HAP-1 (cell line): ENCODE measurements at regions not wholly inside any gene's neighbourhood (a gene's known extent, or its start where the extent isn't known, plus 50 kb on each side); places are given as distances from the start of the nearest gene placed in this dataset.

ENCODE experiments used
- DNase-seq, 2 experiments: peaks; one replicate each; pipeline ENCODE4 v3.0.0-alpha.2; 2016 to 2020; ENCODE audit warnings: low spot score in 2 of 2
- H3K27me3 ChIP-seq: fragments of 250-450 bp; sonication (Bioruptor Pico); 2 replicates; pipeline ENCODE4 v1.5.1; 2020; ENCODE audit warnings: low read depth, mild to moderate bottlenecking, moderate library complexity
- H3K36me3 ChIP-seq: fragments of 250-450 bp; sonication (Bioruptor Pico); replicated peaks from 2 replicates; pipeline ENCODE4 v1.5.1; 2020; ENCODE audit warnings: mild to moderate bottlenecking
- H3K4me1 ChIP-seq: fragments of 250-450 bp; sonication (Bioruptor Pico); 2 replicates; pipeline ENCODE4 v1.5.1; 2020; ENCODE audit warnings: mild to moderate bottlenecking
- H3K4me3 ChIP-seq: fragments of 250-450 bp; sonication (Bioruptor Pico); 2 replicates; pipeline ENCODE4 v1.5.1; 2020; ENCODE audit warnings: mild to moderate bottlenecking, moderate library complexity
- H3K9me3 ChIP-seq: fragments of 250-450 bp; sonication (Bioruptor Pico); 2 replicates; pipeline ENCODE4 v1.5.1; 2020; ENCODE audit warnings: mild to moderate bottlenecking, moderate library complexity
- in situ Hi-C: fragments of 300-500 bp; cut with MboI; formaldehyde crosslinking; loops from 3 replicates; pipeline ENCODE4 v1.14.3; 2020; ENCODE audit warnings: low sequenced_read_pairs, inconsistent platforms, mixed read lengths

- H3K27me3 ChIP-seq, result no peaks in the 10 kb centered on the region
- in situ Hi-C loops, result no loop called here
- no peak overlapping the region for H3K4me3 ChIP-seq
- H3K9me3 ChIP-seq, result no peaks in the 10 kb centered on the region
- no peaks in the 10 kb centered on the region for H3K36me3 ChIP-seq
- peaks cover 4% of the 10 kb centered on the region; the same call in 1 of the 2 replicates for H3K4me1 ChIP-seq
- no peak for DNase-seq
These were observed 68.3 kb upstream of the SHISA3 start for GRCh38 chr4:42328978-42329377.

- Histone ChIP-seq H3K4me3 (no peak overlapping the region), H3K27me3 (no peaks in the 10 kb centered on the region), H3K4me1 (peaks cover 4% of the 10 kb centered on the region; the same call in 1 of the 2 replicates), H3K9me3 (no peaks in the 10 kb centered on the region), H3K36me3 (no peaks in the 10 kb centered on the region)
- no peak for DNase-seq
- in situ Hi-C loops, result no loop called here
These were observed 67.9 kb upstream of the SHISA3 start for GRCh38 chr4:42329421-42329820.

DNA sequence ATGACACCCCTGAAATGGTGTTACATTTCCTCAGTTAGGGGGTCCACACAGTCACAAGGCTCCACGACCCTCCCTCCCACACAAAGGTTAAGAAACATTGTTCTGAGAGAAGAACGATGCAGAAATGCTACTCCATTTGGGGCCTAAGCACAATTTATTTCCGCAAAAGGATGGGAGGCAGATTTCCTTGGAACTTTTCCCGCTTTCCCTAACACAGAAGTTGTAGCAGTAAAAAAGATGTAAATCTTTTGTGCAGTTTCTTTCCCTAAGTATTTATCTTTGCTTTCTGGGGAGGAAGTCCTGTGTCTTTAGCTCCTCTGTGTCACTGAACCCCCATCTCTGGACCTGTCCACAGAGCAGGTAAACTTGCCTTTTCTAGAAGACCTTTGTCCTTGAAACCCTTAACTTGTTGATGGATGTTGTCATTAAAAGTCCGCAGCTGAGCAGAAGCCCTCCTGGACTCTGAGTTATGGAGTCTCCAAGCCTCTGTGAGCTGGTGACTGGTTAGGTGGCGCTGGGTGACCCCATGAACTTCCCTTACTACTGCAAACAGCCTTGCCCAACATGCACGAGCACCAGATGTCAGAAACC, 67.2 kb upstream of the SHISA3 start:
- in situ Hi-C loops, result no loop called here
- Histone ChIP-seq H3K4me1 (peaks cover 4% of the 10 kb centered on the region; the same call in 1 of the 2 replicates), H3K4me3 (no peak overlapping the region), H3K27me3 (no peaks in the 10 kb centered on the region), H3K36me3 (no peaks in the 10 kb centered on the region), H3K9me3 (no peaks in the 10 kb centered on the region)
- DNase-seq, result no peak

DNA sequence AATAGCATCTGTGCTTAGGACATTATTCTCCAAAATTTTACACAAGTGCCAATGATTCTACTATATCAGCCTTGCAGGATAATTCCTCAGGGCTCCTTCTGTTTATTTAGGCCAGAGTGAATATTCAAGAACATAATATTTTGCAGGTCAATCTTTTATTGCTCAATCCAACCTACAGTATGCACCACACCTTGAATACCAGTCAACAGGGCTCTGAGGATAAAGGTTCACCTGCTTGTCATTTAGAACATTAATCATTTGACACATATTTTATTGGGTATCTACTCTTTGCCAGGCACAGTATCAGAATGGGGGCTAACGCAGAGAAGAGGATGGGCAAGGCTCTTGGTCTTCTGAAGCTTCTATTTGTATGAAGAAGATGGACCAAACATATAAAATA, 66.2 kb upstream of the SHISA3 start:
- H3K4me1 ChIP-seq, result peaks cover 4% of the 10 kb centered on the region; the same call in 1 of the 2 replicates
- DNase-seq, result no peak
- H3K36me3 ChIP-seq, result no peaks in the 10 kb centered on the region
- no peak overlapping the region for H3K4me3 ChIP-seq
- no peaks in the 10 kb centered on the region for H3K9me3 ChIP-seq
- in situ Hi-C loops, result no loop called here
- H3K27me3 ChIP-seq, result no peaks in the 10 kb centered on the region

GRCh38 chr4:42331914-42332368, 65.3 kb upstream of the SHISA3 start:
- in situ Hi-C loops, result no loop called here
- H3K4me3 ChIP-seq, result no peak overlapping the region
- H3K4me1 ChIP-seq, result peaks cover 4% of the 10 kb centered on the region; the same call in 1 of the 2 replicates
- DNase-seq, result no peak
- no peaks in the 10 kb centered on the region for H3K27me3 ChIP-seq
- no peaks in the 10 kb centered on the region for H3K9me3 ChIP-seq
- no peaks in the 10 kb centered on the region for H3K36me3 ChIP-seq

DNA sequence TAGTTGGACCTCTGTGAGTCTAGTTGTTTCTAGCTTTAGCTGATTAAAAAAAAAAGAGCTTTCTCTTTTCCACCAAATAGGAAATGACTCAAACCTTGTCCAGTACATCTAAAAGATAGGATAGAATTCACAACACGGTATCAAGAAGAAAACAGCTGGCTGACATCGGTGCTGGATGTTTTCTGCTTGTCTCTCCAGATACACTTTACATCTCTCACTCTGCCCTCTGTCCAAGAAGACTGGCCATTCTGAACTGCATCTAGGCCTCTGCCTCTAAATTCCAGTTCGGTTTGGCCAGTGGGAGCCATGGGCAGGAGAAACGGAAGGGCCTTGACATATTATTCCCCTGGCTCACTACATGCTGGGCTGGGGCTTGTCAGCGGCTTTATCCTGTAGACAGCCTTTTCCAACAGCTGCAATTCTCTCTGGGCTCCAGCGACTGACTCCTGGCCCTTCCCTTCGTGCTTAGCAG, 57.3 kb upstream of the SHISA3 start:
- in situ Hi-C loops, result no loop called here

GRCh38 chr4:42341518-42342026, 55.7 kb upstream of the SHISA3 start:
- H3K4me3 ChIP-seq, result no peak overlapping the region
- H3K9me3 ChIP-seq, result no peaks in the 10 kb centered on the region
- H3K4me1 ChIP-seq, result no peaks in the 10 kb centered on the region
- in situ Hi-C loops, result no loop called here
- H3K36me3 ChIP-seq, result no peaks in the 10 kb centered on the region
- DNase-seq, result no peak
- H3K27me3 ChIP-seq, result no peaks in the 10 kb centered on the region

More for the DNA sequence above, 57.3 kb upstream of the SHISA3 start:
- H3K9me3 ChIP-seq, result no peaks in the 10 kb centered on the region
- H3K27me3 ChIP-seq, result no peaks in the 10 kb centered on the region
- no peak overlapping the region for H3K4me3 ChIP-seq
- DNase-seq, result no peak
- no peaks in the 10 kb centered on the region for H3K36me3 ChIP-seq
- no peaks in the 10 kb centered on the region for H3K4me1 ChIP-seq

- no peaks in the 10 kb centered on the region for H3K9me3 ChIP-seq
- H3K4me1 ChIP-seq, result no peaks in the 10 kb centered on the region
- no peak for DNase-seq
- no peaks in the 10 kb centered on the region for H3K36me3 ChIP-seq
- no peak overlapping the region for H3K4me3 ChIP-seq
- in situ Hi-C loops, result no loop called here
- no peaks in the 10 kb centered on the region for H3K27me3 ChIP-seq
These were observed 54.8 kb upstream of the SHISA3 start for GRCh38 chr4:42342459-42342858.

GRCh38 chr4:42344309-42344708, 53.0 kb upstream of the SHISA3 start:
- no peaks in the 10 kb centered on the region for H3K4me1 ChIP-seq
- no peak overlapping the region for H3K4me3 ChIP-seq
- in situ Hi-C loops, result no loop called here
- H3K27me3 ChIP-seq, result no peaks in the 10 kb centered on the region
- H3K9me3 ChIP-seq, result no peaks in the 10 kb centered on the region
- DNase-seq, result no peak
- no peaks in the 10 kb centered on the region for H3K36me3 ChIP-seq

DNA sequence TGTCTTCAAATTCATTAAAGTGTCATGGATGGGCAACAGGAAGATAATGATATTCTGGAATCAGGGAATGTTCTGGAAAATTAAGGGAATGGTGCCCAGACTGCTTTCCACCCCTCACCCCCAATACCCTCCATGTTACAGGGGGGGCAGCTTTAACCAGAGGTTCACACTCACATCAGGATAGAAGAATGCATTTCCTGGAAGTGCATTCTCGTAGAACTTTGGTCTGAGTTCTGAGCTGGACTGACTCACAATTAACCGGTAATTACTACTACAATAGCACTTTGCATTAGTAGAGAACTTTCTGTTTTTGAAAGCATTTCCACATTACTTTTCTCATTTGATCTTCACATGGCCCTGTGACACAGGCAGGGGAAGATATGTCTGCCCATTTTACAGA, 52.5 kb upstream of the SHISA3 start:
- in situ Hi-C loops, result no loop called here
- Histone ChIP-seq H3K36me3 (no peaks in the 10 kb centered on the region), H3K9me3 (no peaks in the 10 kb centered on the region), H3K4me3 (no peak overlapping the region), H3K4me1 (no peaks in the 10 kb centered on the region), H3K27me3 (no peaks in the 10 kb centered on the region)
- DNase-seq, result no peak

DNA sequence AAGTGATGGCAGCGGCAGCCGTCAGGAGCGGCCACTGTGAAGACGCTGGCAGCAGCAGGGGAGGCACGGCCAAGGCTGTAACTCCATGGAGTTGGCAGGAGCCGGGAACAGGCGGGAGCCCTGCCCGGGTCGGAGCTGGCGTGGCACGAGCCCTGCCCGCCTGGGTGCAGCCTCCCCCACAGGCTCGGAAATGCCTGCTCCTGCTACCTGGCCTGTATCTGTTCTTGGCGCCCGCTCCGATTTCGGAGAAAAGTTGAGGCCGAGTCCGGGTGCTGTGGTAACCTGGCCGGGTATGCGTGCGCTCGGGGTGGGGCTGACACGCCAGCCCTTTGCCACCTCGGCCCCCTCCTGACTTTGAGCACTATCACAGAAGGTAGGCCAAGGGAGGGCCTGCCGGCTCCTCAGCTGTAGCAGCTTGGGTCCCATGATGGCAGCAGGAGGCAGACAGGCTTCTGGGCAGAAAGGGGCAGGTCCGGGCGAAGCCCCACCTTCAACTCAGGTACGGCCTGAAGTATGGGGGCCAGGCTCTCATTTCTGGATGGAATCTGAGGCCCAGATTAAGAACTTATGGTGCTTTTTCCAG, 51.2 kb upstream of the SHISA3 start:
- DNase-seq, result no peak
- no peaks in the 10 kb centered on the region for H3K4me1 ChIP-seq
- no peaks in the 10 kb centered on the region for H3K27me3 ChIP-seq
- H3K36me3 ChIP-seq, result no peaks in the 10 kb centered on the region
- H3K4me3 ChIP-seq, result no peak overlapping the region
- in situ Hi-C loops, result no loop called here
- no peaks in the 10 kb centered on the region for H3K9me3 ChIP-seq

- no peak for DNase-seq
- H3K27me3 ChIP-seq, result no peaks in the 10 kb centered on the region
- H3K36me3 ChIP-seq, result no peaks in the 10 kb centered on the region
- H3K9me3 ChIP-seq, result no peaks in the 10 kb centered on the region
- in situ Hi-C loops, result no loop called here
- no peaks in the 10 kb centered on the region for H3K4me1 ChIP-seq
- no peak overlapping the region for H3K4me3 ChIP-seq
These were observed 50.2 kb upstream of the SHISA3 start for GRCh38 chr4:42347076-42347475.
